Upper lobe of right lung (tissue), 1 donor: ENCODE measurements at regions not wholly inside any gene's neighbourhood (a gene's known extent, or its start where the extent isn't known, plus 50 kb on each side); places are given as distances from the start of the nearest gene placed in this dataset.

Experiments
- ATAC-seq: fragments of 200-7000 bp; cut with Tn5 transposase; one replicate; pipeline ENCODE4 v1.9.1; 2020; ENCODE audit warnings: mild to moderate bottlenecking, moderate library complexity
- DNase-seq: peaks from one replicate; pipeline ENCODE4 v3.0.0-alpha.2; 2020
- H3K27ac ChIP-seq: fragments of 200-600 bp; one replicate; pipeline ENCODE4 v1.8.0; 2022
- H3K27me3 ChIP-seq: fragments of 200-600 bp; one replicate; pipeline ENCODE4 v1.8.0; 2022; ENCODE audit warnings: mild to moderate bottlenecking
- H3K36me3 ChIP-seq: fragments of 200-600 bp; one replicate; pipeline ENCODE4 v1.8.0; 2022
- H3K4me1 ChIP-seq: fragments of 200-600 bp; one replicate; pipeline ENCODE4 v1.8.0; 2022
- H3K4me3 ChIP-seq: fragments of 200-600 bp; one replicate; pipeline ENCODE4 v1.8.0; 2022; ENCODE audit warnings: mild to moderate bottlenecking
- H3K9me3 ChIP-seq: fragments of 200-600 bp; one replicate; pipeline ENCODE4 v1.8.0; 2022
- intact Hi-C: fragments of 100-400 bp; cut with DNase I; formaldehyde crosslinking; loops from one replicate; pipeline ENCODE4 v1.11.0; 2022
- TF ChIP-seq, protein P1 (sequence below): fragments of 200-600 bp; IDR thresholded peaks from one replicate; pipeline ENCODE4 v1.8.0; 2022; ENCODE audit warnings: antibody characterized with exemption
- donor health status: DM: no; HTN: yes; CAD: no; lungs with severe emphysema.

DNA sequence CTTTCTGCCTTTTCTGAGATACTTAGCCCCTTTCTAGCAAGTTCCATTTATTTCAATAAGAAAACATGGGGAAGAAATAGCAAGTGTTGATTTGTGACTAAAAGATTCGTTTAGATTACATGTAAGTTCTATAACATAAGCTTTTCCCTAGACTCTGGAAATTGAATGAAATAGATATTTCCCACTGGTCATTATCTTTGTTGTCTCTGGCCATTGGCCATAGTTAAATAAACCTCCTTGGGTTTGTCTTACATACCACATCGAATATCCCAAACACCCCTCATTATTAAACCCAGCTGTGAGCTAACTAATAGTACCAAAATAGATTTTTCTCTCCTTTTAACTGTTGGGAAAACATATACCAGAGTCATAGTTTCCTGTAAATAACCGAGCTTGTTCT is 534.8 kb downstream of the IQCM start:
- Histone ChIP-seq H3K9me3 (no peaks in the 10 kb centered on the region), H3K4me1 (no peaks in the 10 kb centered on the region), H3K36me3 (no peaks in the 10 kb centered on the region), H3K27me3 (no peaks in the 10 kb centered on the region), H3K27ac (no peak overlapping the region), H3K4me3 (no peak overlapping the region)
- TF ChIP-seq, protein P1, sequence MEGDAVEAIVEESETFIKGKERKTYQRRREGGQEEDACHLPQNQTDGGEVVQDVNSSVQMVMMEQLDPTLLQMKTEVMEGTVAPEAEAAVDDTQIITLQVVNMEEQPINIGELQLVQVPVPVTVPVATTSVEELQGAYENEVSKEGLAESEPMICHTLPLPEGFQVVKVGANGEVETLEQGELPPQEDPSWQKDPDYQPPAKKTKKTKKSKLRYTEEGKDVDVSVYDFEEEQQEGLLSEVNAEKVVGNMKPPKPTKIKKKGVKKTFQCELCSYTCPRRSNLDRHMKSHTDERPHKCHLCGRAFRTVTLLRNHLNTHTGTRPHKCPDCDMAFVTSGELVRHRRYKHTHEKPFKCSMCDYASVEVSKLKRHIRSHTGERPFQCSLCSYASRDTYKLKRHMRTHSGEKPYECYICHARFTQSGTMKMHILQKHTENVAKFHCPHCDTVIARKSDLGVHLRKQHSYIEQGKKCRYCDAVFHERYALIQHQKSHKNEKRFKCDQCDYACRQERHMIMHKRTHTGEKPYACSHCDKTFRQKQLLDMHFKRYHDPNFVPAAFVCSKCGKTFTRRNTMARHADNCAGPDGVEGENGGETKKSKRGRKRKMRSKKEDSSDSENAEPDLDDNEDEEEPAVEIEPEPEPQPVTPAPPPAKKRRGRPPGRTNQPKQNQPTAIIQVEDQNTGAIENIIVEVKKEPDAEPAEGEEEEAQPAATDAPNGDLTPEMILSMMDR = no peak
- intact Hi-C loops = no loop called here
- ATAC-seq = no peak
- no peak for DNase-seq

DNA sequence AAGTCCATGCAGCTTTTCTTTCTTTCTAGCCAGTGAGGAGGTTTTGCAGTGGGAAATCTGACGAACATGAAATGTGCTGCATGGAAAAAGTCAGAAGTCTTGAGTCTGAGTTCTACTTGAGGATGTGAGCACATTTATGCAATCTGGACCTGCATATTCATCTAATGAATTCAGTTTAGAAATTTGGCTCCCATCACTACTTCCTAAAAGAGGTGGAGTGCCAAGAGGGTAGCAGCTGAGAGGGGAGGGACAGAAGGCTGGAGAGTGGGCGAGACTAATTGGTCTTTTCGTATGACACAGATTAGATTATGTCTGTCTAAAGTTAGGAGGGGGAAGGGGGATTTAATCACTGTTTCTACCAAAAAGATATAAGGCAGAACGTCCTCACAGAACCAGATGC is 535.9 kb downstream of the IQCM start:
- intact Hi-C loops = no loop called here

DNA sequence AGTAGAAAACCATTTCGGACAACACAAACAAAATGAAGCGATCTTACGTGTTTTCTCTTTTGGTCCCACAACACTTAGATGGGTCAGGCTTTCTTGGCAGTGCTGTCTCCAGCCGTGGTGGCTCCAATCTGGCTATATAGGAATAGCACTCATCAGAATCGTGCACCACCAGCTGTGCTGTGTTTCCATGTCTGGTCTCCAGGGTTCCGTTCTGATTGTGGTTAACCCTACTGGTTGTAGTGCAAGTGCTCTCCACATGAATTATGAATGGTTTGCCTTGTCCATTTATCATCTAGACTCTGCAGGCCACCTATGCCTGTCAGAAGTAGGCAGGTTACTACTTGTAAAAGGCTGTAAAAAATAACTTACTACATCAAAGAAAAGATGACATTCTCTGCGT is 536.3 kb downstream of the IQCM start:
- Histone ChIP-seq H3K4me3 (no peak overlapping the region), H3K27ac (no peak overlapping the region), H3K36me3 (no peaks in the 10 kb centered on the region), H3K27me3 (no peaks in the 10 kb centered on the region), H3K4me1 (no peaks in the 10 kb centered on the region), H3K9me3 (no peaks in the 10 kb centered on the region)
- TF ChIP-seq, protein P1 = no peak
- intact Hi-C loops = no loop called here
- ATAC-seq (no peak), DNase-seq (no peak)

More for the DNA sequence above, 535.9 kb downstream of the IQCM start:
- ATAC-seq (no peak), DNase-seq (no peak)
- Histone ChIP-seq H3K4me3 (no peak overlapping the region), H3K4me1 (no peaks in the 10 kb centered on the region), H3K27ac (no peak overlapping the region), H3K27me3 (no peaks in the 10 kb centered on the region), H3K36me3 (no peaks in the 10 kb centered on the region), H3K9me3 (no peaks in the 10 kb centered on the region)
- TF ChIP-seq, protein P1 = no peak

DNA sequence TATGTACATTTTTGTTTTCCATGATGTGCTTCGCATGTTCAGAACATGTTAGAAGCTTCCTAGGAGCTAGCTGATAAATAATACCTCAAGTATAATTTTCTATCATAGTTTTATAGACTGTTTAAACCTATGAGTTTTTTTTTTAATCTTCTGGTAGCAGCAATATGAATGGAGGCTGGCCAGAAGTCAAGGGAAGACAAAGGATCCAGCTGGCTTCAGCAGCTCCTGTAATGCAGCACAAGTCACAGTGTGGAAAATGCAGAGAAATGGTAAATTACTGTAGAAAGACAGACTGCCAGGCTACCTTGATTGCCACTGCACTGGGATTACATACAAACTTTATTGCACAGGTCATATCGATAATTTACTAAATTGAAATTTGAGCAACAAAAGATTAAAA is 537.9 kb downstream of the IQCM start:
- TF ChIP-seq, protein P1 = no peak
- H3K4me1 ChIP-seq = no peaks in the 10 kb centered on the region
- intact Hi-C loops = no loop called here
- ATAC-seq (no peak), DNase-seq (no peak)
- no peak overlapping the region for H3K27ac ChIP-seq
- no peaks in the 10 kb centered on the region for H3K27me3 ChIP-seq
- H3K4me3 ChIP-seq = no peak overlapping the region
- H3K36me3 ChIP-seq = no peaks in the 10 kb centered on the region
- H3K9me3 ChIP-seq = no peaks in the 10 kb centered on the region

DNA sequence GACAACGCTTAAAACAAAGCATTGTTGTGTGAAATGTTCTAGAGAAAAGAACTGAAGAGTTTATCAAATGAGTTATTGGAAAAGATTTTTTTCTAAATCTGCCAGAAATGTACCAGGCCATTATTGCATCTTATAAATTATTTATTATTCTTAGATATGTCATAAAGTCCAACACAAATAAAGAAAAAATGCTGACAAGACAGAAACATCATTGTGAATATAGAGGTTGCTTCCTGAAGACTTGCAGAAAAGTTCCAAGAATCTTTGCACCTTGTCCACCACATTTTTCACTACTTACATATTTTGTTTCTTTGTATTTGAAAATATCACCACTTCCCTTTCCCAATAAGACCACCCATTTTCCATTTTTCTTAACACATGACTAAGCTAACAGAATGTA is 545.8 kb downstream of the IQCM start:
- no peaks in the 10 kb centered on the region for H3K36me3 ChIP-seq
- TF ChIP-seq, protein P1 = no peak
- no peak for ATAC-seq

DNA sequence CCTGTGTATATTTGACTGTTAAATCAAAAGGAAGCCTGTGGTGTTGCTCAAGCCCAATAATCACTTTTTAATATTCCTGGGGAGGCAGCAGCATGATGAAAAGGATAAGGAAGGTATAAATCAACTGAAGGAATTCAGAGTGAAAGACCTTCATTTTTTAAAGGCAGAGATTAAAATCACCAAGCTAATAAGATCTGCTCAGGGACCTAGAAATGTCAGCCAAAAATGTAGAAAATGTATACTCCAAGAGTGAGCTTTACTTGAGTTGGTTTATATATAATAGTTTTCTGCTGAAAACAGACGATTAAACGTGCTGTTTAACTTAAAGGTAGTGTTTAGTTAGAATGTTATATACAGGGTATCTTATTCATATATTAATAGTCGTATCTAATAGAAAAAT is 549.3 kb downstream of the IQCM start:
- Histone ChIP-seq H3K4me1 (no peaks in the 10 kb centered on the region), H3K9me3 (no peaks in the 10 kb centered on the region), H3K4me3 (no peak overlapping the region), H3K27me3 (no peaks in the 10 kb centered on the region), H3K36me3 (no peaks in the 10 kb centered on the region), H3K27ac (no peak overlapping the region)
- DNase-seq (no peak), ATAC-seq (no peak)
- intact Hi-C loops = no loop called here
- TF ChIP-seq, protein P1 = no peak

More for the DNA sequence above, 545.8 kb downstream of the IQCM start:
- no peak overlapping the region for H3K4me3 ChIP-seq
- no peaks in the 10 kb centered on the region for H3K4me1 ChIP-seq
- no peak overlapping the region for H3K27ac ChIP-seq
- DNase-seq = no peak
- H3K27me3 ChIP-seq = no peaks in the 10 kb centered on the region
- intact Hi-C loops = no loop called here
- H3K9me3 ChIP-seq = no peaks in the 10 kb centered on the region
